Activated CD8-positive, alpha-beta memory T cell treated with anti-CD3 and anti-CD28 coated beads, Interleukin-2, amount 10 ng/mL, durations not matched to agents 7 days and 5 days (primary cell): ENCODE measurements at regions not wholly inside any gene's neighbourhood (a gene's known extent, or its start where the extent isn't known, plus 50 kb on each side); places are given as distances from the start of the nearest gene placed in this dataset.
A peak's percentile ranks its signal among the peaks of the same experiment; 100 is the strongest.
"Not testable (repeated sequence)": the region's sequence is repeated elsewhere in the genome, so short reads cannot be mapped to it uniquely, and the experiment has no call there.

ENCODE experiments used
- ATAC-seq: fragments of 150-1000 bp; cut with Tn5 transposase; one replicate; pipeline ENCODE4 v1.10.0; 2021; ENCODE audit warnings: moderate library complexity
- CTCF ChIA-PET: fragments of 350-600 bp; sonication (Branson Sonifier 250); formaldehyde crosslinking; loops from one replicate; lab custom pipeline; 2021; ENCODE audit warnings: antibody characterized with exemption; lab: Charles Lee
- DNase-seq: peaks from one replicate; pipeline ENCODE4 v3.0.0-alpha.2; 2020
- H3K27ac Mint-ChIP-seq: one replicate; pipeline ENCODE4 v1.8.0; 2021; ENCODE audit warnings: mild to moderate bottlenecking, mixed read lengths
- H3K27me3 Mint-ChIP-seq: one replicate; pipeline ENCODE4 v1.8.0; 2021; ENCODE audit warnings: mixed read lengths
- H3K36me3 Mint-ChIP-seq: one replicate; pipeline ENCODE4 v1.8.0; 2021; ENCODE audit warnings: mild to moderate bottlenecking, mixed read lengths
- H3K4me1 Mint-ChIP-seq: one replicate; pipeline ENCODE4 v1.8.0; 2021; ENCODE audit warnings: mixed read lengths
- H3K4me3 Mint-ChIP-seq: one replicate; pipeline ENCODE4 v1.8.0; 2021; ENCODE audit warnings: mild to moderate bottlenecking, moderate library complexity, mixed read lengths
- H3K9me3 Mint-ChIP-seq: one replicate; pipeline ENCODE4 v1.8.0; 2022; ENCODE audit warnings: low read depth, mixed read lengths

DNA sequence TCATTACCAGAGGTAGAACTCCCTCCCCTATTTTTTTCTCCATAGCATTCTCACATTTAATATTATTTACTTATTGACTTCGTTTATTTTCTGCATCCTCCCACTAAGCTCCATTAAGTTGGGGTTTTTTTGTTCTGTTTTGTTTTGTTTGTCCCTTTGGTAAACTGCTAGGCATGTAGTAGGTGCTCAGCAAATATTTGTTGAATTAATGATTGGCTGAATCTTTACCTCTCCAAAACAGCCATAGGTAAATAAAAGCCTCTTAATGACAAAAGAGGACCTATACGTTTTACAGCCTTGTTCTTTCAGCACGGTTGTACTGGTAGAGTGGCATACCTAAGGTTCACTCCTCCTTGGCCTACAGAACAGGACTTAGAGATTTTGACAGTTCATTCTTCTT is 52.0 kb downstream of the PRORP start:
- H3K9me3 Mint-ChIP-seq = no peaks in the 10 kb centered on the region
- peaks cover 42% of the 10 kb centered on the region for H3K36me3 Mint-ChIP-seq
- H3K4me3 Mint-ChIP-seq = no peak overlapping the region
- no peaks in the 10 kb centered on the region for H3K4me1 Mint-ChIP-seq
- no peak for DNase-seq
- CTCF ChIA-PET = no interaction called here
- no peak for ATAC-seq
- no peak overlapping the region for H3K27ac Mint-ChIP-seq
- H3K27me3 Mint-ChIP-seq = no peaks in the 10 kb centered on the region

DNA sequence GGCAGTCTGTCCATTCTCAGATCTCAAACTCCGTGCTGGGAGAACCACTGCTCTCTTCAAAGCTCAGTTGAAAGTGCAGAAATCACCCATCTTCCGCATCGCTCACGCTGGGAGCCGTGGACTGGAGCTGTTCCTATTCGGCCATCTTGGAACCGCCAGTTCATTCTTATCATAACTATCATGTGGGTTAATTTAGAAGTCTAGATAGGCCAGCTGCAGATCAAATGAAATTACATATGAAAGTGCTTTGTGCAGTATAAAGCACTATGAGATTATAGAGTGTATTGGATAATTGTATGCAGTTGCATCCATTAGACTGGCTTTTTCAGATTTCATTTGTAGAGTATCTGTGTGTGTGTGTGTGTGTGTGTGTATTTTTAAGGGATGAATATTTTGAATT is 57.8 kb downstream of the PRORP start:
- H3K4me1 Mint-ChIP-seq = no peaks in the 10 kb centered on the region
- H3K27me3 Mint-ChIP-seq = no peaks in the 10 kb centered on the region
- DNase-seq = no peak
- no peak for ATAC-seq
- H3K4me3 Mint-ChIP-seq = no peak overlapping the region
- H3K27ac Mint-ChIP-seq = no peak overlapping the region
- peaks cover 23% of the 10 kb centered on the region for H3K36me3 Mint-ChIP-seq
- CTCF ChIA-PET = no interaction called here
- no peaks in the 10 kb centered on the region for H3K9me3 Mint-ChIP-seq

DNA sequence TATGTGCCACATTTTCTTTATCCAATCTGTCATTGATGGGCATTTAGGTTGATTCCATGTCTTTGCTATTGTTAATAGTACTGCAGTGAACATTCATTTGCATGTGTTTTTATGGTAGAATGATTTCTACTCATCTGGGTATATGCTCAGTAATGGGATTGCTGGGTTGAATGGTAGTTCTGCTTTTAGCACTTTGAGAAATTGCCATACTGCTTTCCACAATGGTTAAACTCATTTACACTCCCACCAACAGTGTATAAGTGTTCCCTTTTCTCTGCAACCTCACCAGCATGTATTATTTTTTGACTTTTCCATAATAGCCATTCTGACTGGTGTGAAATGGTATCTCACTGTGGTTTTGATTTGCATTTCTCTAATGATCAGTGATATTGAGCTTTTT is 62.5 kb downstream of the PRORP start:
- H3K27me3 Mint-ChIP-seq, H3K27ac Mint-ChIP-seq, H3K9me3 Mint-ChIP-seq, H3K4me3 Mint-ChIP-seq, ATAC-seq, CTCF ChIA-PET, DNase-seq, H3K4me1 Mint-ChIP-seq: not testable (repeated sequence)
- peaks cover 20% of the 10 kb centered on the region for H3K36me3 Mint-ChIP-seq

DNA sequence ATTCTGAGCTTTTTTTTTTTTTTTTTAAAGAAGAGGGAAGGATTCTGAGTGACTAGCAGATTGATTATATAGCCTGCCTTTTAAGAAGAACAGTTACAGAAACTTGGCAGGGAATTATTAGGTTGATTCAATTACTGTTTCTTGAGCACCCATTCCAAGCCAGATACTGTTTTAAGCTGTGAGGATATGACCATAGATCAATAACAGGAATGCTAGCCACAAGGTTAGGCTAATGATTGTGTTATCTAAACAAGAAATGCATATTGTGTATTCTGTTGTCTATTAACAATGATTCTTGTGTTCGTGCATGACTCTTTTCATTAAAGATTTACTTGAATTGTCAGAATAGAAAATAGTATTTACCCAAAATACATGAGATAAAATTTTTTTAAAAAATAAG is 67.1 kb downstream of the PRORP start:
- peaks cover 7% of the 10 kb centered on the region for H3K4me1 Mint-ChIP-seq
- no peaks in the 10 kb centered on the region for H3K27me3 Mint-ChIP-seq
- no peak overlapping the region for H3K27ac Mint-ChIP-seq
- DNase-seq = no peak
- peaks cover 5% of the 10 kb centered on the region for H3K9me3 Mint-ChIP-seq
- CTCF ChIA-PET = no interaction called here
- no peak overlapping the region for H3K4me3 Mint-ChIP-seq
- ATAC-seq = no peak
- peaks cover 38% of the 10 kb centered on the region for H3K36me3 Mint-ChIP-seq

DNA sequence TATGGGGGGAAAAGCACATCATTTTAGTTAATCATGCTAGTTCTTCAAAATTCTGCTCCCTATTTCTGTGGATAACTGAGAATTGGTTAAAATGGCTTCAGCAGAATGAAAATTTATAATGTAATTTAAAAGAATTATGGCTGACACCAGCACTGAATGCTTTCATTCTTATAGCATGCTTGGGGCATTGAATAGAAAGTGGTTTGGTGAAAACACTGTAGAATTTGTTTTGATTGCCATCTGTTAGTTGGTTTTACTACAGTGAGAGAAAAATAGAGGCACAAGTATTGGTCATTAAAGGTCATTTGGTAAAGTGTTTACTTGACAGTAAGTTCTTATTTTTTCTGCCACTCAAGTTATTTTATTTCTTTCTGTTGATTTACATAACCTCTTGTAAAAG is 70.8 kb downstream of the PRORP start:
- Mint-ChIP-seq H3K4me1 (peaks cover 21% of the 10 kb centered on the region), H3K36me3 (peaks cover 28% of the 10 kb centered on the region), H3K4me3 (no peak overlapping the region), H3K27ac (no peak overlapping the region), H3K9me3 (peaks cover 5% of the 10 kb centered on the region), H3K27me3 (no peaks in the 10 kb centered on the region)
- no peak for ATAC-seq
- no peak for DNase-seq
- CTCF ChIA-PET = no interaction called here

DNA sequence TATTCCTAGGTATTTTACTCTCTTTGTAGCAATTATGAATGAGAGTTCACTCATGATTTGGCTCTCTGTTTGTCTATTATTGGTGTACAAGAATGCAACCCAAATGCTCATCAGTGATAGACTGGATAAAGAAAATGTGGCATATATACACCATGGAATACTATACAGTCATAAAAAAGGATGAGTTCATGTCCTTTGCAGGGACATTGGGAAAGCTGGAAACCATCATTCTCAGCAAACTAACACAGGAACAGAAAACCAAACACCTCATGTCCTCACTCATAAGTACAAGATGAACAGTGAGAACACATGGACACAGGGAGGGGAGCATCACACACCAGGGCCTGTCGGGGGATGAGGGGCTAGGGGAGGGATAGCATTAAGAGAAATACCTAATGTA is 71.8 kb downstream of the PRORP start:
- H3K9me3 Mint-ChIP-seq, H3K27ac Mint-ChIP-seq, H3K27me3 Mint-ChIP-seq, H3K4me3 Mint-ChIP-seq, DNase-seq, CTCF ChIA-PET, ATAC-seq: not testable (repeated sequence)
- H3K36me3 Mint-ChIP-seq = peaks cover 30% of the 10 kb centered on the region
- H3K4me1 Mint-ChIP-seq = peaks cover 22% of the 10 kb centered on the region

DNA sequence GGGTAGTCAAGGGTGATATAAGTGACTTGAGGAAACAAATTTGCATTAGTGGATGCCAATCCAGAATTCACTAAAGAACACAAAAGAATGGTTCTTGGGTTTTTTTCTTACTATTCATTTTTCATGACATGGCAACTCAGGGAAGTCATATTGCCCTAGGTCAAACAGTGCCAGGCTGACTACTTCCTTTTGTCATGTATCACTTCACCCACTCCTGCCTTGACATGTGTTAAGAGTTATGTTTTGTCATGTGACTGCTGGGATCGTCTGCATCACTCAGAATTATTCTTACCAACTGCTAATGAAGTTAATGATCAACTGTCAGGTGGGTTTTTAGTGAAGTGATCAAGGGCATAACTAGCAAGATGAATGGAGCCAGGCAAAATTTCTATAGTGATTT is 74.2 kb downstream of the PRORP start:
- CTCF ChIA-PET = no interaction called here

DNA sequence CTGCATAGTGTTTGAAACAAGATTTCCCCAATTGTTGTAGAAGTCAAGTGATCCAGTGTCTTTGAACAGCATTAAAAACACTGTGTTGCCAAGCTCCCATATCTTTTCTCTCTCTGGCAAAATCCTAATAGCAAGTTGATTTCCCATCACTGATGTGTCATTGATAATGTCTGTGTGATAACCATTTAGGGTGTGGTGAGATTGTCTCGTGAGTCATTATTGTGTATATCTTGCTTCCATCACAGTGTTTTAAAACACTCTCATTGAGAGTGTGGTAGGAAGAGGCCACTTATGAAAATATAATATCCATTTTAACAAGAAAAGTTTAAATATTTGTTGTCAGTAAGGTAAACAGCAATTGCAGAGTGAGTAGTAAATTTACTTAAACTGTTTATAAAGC is 74.7 kb downstream of the PRORP start:
- H3K36me3 Mint-ChIP-seq = peaks cover 24% of the 10 kb centered on the region
- DNase-seq = no peak
- H3K4me1 Mint-ChIP-seq = peaks cover 23% of the 10 kb centered on the region
- peak; percentile 33 for ATAC-seq
- CTCF ChIA-PET = no interaction called here
- peaks cover 5% of the 10 kb centered on the region for H3K9me3 Mint-ChIP-seq
- H3K27me3 Mint-ChIP-seq = no peaks in the 10 kb centered on the region
- no peak overlapping the region for H3K27ac Mint-ChIP-seq
- H3K4me3 Mint-ChIP-seq = no peak overlapping the region

More for the DNA sequence above, 74.2 kb downstream of the PRORP start:
- DNase-seq = no peak
- Mint-ChIP-seq H3K27me3 (no peaks in the 10 kb centered on the region), H3K9me3 (peaks cover 5% of the 10 kb centered on the region), H3K27ac (no peak overlapping the region), H3K4me3 (no peak overlapping the region), H3K36me3 (peaks cover 28% of the 10 kb centered on the region), H3K4me1 (peaks cover 27% of the 10 kb centered on the region)
- ATAC-seq = no peak

DNA sequence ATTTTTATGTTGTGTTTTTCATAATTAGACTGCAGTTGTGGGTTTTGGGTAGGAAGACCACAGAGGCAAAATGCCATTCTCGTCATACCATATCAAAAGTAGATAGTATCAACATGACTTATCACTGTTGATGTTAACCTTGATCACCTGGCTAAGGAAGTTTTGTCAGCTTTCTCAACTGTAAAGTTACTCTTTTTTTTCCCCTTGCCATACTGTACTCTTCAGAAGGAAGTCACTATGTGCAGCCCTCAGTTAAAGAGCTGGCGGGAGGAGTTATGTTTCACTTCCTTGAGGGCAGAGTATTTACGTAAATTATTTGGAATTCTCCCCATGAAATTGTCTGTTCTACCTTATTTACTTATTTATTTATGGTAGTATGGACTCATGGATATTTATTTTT is 78.7 kb downstream of the PRORP start:
- CTCF ChIA-PET = interaction anchor here (1.1 kb wide), 1 partner anchor 59 kb away, joined by 4 read pairs; no protein-coding TSS in a partner anchor
- Mint-ChIP-seq H3K9me3 (no peaks in the 10 kb centered on the region), H3K27ac (peak overlapping the region; percentile 47), H3K4me3 (peak overlapping the region; percentile 4), H3K4me1 (peaks cover 41% of the 10 kb centered on the region), H3K36me3 (peaks cover 9% of the 10 kb centered on the region), H3K27me3 (no peaks in the 10 kb centered on the region)
- DNase-seq = no peak
- peak; percentile 52 for ATAC-seq

DNA sequence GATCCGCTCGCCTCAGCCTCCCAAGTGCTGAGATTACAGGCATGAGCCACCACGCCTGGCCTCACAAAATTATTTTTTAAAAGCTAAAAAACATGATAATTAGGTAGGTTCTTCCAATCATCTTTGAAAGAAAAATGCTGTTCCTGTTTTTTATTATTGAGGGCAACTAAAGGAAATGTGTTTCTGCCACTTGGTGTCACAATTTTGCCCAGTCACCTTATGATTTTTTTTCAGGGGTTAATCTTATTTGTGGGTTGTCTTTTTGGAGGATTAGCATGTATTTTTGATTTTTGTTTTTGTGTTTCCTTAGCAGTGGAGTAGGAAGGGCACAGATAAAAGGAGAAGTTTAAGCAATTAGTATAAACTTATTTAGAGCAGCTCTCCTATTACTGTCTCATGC is 79.8 kb downstream of the PRORP start:
- H3K9me3 Mint-ChIP-seq = no peaks in the 10 kb centered on the region
- CTCF ChIA-PET = interaction anchor here (1.4 to 2.1 kb wide), 2 partner anchors 11 to 84 kb away, joined by 6 to 7 read pairs; no protein-coding TSS in a partner anchor
- peak overlapping the region; percentile 54 for H3K27ac Mint-ChIP-seq
- ATAC-seq (no peak), DNase-seq (no peak)
- H3K27me3 Mint-ChIP-seq = no peaks in the 10 kb centered on the region
- peaks cover 9% of the 10 kb centered on the region for H3K36me3 Mint-ChIP-seq
- H3K4me1 Mint-ChIP-seq = peaks cover 32% of the 10 kb centered on the region
- H3K4me3 Mint-ChIP-seq = no peak overlapping the region

DNA sequence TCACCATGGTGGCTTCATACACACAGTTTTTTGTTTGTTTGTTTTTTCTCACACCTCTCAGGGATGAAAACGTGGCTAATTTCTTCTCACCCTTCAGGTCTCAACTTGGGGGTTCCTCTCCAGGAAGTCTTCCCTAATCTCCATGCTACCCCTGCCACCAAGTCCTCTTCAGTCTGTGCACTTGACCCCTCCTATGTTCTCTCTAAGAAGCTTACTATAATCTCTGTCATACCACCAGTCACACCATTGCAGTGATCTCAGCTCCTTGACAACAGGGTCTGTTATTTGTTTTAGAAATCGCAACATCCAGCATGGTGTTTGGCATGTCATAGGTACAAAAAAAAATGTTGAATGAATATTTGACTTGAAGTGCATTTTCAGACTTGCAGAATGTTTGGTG is 83.4 kb downstream of the PRORP start:
- DNase-seq = no peak
- CTCF ChIA-PET = interaction anchor here (0.9 kb wide), 1 partner anchor 9 kb away, joined by 3 read pairs; no protein-coding TSS in a partner anchor
- H3K4me3 Mint-ChIP-seq = no peak overlapping the region
- ATAC-seq = no peak
- no peaks in the 10 kb centered on the region for H3K9me3 Mint-ChIP-seq
- H3K4me1 Mint-ChIP-seq = peaks cover 31% of the 10 kb centered on the region
- no peak overlapping the region for H3K27ac Mint-ChIP-seq
- H3K36me3 Mint-ChIP-seq = peaks cover 6% of the 10 kb centered on the region
- H3K27me3 Mint-ChIP-seq = no peaks in the 10 kb centered on the region

DNA sequence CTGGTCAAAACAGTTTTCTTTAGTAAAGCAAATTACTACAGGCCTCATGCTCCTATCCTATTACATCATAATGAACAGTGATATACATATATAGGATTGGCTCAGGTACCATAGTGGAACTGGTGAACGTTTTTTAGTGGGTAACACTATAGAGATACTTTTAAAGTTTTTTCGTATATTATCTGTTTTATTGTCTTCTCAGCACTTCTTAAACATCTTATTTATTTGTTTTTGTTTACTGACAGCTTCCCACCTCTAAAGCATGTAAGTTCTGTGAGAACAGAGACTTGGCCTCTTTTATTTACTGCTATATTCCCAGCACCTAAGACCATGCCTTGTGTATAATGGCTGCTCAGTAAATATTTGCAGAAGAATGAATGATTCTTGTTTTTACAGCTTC is 81.1 kb upstream of the PSMA6 start:
- ATAC-seq (no peak), DNase-seq (no peak)
- Mint-ChIP-seq H3K27ac (no peak overlapping the region), H3K4me1 (peaks cover 18% of the 10 kb centered on the region), H3K36me3 (peaks cover 3% of the 10 kb centered on the region), H3K9me3 (no peaks in the 10 kb centered on the region), H3K27me3 (no peaks in the 10 kb centered on the region), H3K4me3 (no peak overlapping the region)
- CTCF ChIA-PET = interaction anchor here (0.7 to 1.5 kb wide), 2 partner anchors 194 to 205 kb away, joined by 3 to 4 read pairs; no protein-coding TSS in a partner anchor

DNA sequence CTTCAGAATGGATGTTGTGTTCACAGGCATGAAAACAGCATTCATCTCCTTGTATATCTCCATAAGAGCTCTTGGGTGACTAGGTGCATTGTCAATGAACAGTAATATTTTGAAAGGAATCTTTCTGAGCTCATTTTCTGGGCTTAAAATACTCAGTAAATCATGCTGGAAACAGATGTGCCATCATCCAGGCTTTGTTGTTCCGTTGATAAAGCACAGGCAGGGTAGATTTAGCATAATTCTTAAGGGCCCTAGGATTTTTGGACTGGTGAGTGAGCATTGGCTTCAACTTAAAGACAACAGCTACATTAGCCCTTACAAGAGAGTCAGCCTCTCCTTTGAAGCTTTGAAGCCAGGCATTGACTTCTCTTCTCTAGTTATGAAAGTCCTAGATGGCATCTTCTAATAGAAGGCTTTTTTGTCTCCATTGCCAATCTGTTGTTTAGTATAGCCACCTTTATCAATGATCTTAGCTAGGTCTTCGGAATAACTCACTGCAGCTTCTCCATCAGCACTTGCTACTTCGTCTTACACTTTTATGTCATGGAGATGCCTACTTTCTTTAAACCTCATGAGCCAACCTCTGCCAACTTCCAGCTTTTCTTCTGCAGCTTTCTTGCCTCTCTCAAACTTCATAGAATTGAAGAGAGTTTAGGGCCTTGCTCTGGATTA is 79.6 kb upstream of the PSMA6 start:
- ATAC-seq = no peak
- CTCF ChIA-PET = interaction anchor here (1.2 to 2.2 kb wide), 3 partner anchors 9 to 210 kb away, joined by 3 to 7 read pairs (median 4); no protein-coding TSS in a partner anchor
- H3K4me3 Mint-ChIP-seq = no peak overlapping the region

DNA sequence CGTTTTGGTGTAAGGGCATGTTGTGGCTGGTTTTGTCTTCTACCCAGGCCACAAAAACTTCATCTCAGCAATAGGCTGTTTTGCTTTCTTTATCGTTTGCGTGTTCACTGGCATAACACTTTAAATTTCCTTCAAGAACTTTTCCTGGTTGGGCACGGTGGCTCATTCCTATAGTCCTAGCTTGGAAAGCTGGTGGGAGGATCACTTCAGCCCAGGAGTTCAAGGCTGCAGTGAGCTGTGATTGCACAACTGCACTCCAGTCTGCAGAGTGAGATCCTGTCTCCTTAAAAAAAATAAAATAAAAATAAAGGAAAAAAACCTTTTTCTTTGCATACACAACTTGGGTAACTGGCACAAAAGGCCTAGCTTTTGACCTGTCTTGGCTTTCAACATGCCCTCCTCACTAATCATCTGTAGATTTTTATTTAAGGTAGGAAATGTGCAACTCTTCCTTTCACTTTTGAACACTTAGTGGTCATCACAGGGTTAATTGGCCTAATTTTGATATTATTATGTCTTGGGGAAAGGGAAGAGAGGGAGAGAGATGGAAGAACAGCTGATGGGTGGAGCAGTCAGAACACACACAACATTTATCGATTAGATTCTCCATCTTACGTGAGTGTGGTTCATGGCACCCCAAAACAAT is 78.9 kb upstream of the PSMA6 start:
- Mint-ChIP-seq H3K9me3 (no peaks in the 10 kb centered on the region), H3K4me3 (no peak overlapping the region), H3K4me1 (peaks cover 18% of the 10 kb centered on the region), H3K36me3 (peaks cover 3% of the 10 kb centered on the region), H3K27me3 (no peaks in the 10 kb centered on the region), H3K27ac (no peak overlapping the region)
- ATAC-seq (no peak), DNase-seq (no peak)
- CTCF ChIA-PET = interaction anchor here (1.2 to 2.2 kb wide), 3 partner anchors 10 to 209 kb away, joined by 3 to 7 read pairs (median 4); no protein-coding TSS in a partner anchor

More for the DNA sequence above, 79.6 kb upstream of the PSMA6 start:
- Mint-ChIP-seq H3K9me3 (no peaks in the 10 kb centered on the region), H3K36me3 (peaks cover 3% of the 10 kb centered on the region), H3K27me3 (no peaks in the 10 kb centered on the region), H3K27ac (no peak overlapping the region), H3K4me1 (peaks cover 18% of the 10 kb centered on the region)
- DNase-seq = no peak
